ENCODE measurements at regions not wholly inside any gene's neighbourhood (a gene's known extent, or its start where the extent isn't known, plus 50 kb on each side); places are given as distances from the start of the nearest gene placed in this dataset.
A peak's percentile ranks its signal among the peaks of the same experiment; 100 is the strongest.

DNA sequence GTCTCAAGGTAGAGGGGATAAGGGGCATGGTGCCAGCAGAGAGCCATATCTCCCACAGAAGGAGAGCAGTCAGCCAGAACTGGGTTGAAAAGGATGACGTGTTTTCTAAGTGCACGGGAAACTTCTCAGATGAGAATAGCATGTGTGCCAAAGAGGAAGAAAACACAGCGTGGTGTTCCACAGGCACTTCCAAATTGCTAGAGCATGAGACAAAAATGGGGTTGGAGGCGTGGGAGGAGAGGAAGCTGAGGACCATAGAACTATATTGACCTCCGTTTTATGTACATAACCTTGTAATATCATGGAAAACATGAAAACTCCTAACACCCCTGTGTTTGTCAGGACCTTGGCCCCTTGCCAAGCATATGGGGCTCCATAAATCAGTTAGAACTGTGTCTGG, 682.7 kb upstream of the RAB6C start:
- Histone ChIP-seq H3K36me3 (replicated peaks in 1 of 2; ENCODE audit: control insufficient read depth in 1 of 2, insufficient read depth in 2 of 2, low read length in 1 of 2) (no peaks in the 10 kb centered on the region), H2AFZ (ENCODE audit: low read depth) (no peak overlapping the region), H3F3A (replicated peaks; ENCODE audit: insufficient read depth) (no peaks in the 10 kb centered on the region), H3K79me2 (ENCODE audit: insufficient read depth) (no peaks in the 10 kb centered on the region), H4K20me1 (ENCODE audit: insufficient read depth) (no peaks in the 10 kb centered on the region), H3K9ac (no peak overlapping the region), H3K9me2 (no peaks in the 10 kb centered on the region), H3K4me2 (no peak overlapping the region), H3K9me3 (no peaks in the 10 kb centered on the region), H3K4me1 (ENCODE audit: control insufficient read depth in 1 of 2, insufficient read depth in 2 of 2, low read depth in 1 of 2, low read length in 1 of 2) (peaks cover 0 to 7% of the 10 kb centered on the region in 2 experiments; a peak in 1 of 4 replicates), H3K27me3 (ENCODE audit: insufficient read depth) (no peaks in the 10 kb centered on the region), H3K4me3 (ENCODE audit: low read depth in 2 of 2, low read length in 1 of 2) (no peak overlapping the region), H3K27ac (ENCODE audit: low read depth in 2 of 2, low read length in 1 of 2) (no peak overlapping the region)
- POLR2A ChIA-PET: interaction anchor here (0.6 kb wide), 1 partner anchor 100 kb away, joined by 3 read pairs; no protein-coding TSS in a partner anchor
- CTCF ChIA-PET: interaction anchor here (0.9 to 1.7 kb wide), 5 partner anchors 8 to 99 kb away, joined by 3 to 5 read pairs (median 3); no protein-coding TSS in a partner anchor
- TF ChIP-seq EP300 (IDR thresholded peaks at IDR 0.05; ENCODE audit: borderline replicate concordance in 1 of 2, low read depth in 1 of 2, low read length in 1 of 2) (no peak), TAF1 (IDR thresholded peaks at IDR 0.05; ENCODE audit: borderline replicate concordance, low read depth, low read length) (no peak), GATA2 (CRISPR knock-in tag; IDR thresholded peaks at IDR 0.05) (no peak), RFX5 (IDR thresholded peaks at IDR 0.05; ENCODE audit: low read length) (no peak)
- TF ChIP-seq, protein P1, sequence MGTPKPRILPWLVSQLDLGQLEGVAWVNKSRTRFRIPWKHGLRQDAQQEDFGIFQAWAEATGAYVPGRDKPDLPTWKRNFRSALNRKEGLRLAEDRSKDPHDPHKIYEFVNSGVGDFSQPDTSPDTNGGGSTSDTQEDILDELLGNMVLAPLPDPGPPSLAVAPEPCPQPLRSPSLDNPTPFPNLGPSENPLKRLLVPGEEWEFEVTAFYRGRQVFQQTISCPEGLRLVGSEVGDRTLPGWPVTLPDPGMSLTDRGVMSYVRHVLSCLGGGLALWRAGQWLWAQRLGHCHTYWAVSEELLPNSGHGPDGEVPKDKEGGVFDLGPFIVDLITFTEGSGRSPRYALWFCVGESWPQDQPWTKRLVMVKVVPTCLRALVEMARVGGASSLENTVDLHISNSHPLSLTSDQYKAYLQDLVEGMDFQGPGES (IDR thresholded peaks at IDR 0.05; ENCODE audit: low read depth, low read length): no peak
- TF ChIP-seq, protein P2, sequence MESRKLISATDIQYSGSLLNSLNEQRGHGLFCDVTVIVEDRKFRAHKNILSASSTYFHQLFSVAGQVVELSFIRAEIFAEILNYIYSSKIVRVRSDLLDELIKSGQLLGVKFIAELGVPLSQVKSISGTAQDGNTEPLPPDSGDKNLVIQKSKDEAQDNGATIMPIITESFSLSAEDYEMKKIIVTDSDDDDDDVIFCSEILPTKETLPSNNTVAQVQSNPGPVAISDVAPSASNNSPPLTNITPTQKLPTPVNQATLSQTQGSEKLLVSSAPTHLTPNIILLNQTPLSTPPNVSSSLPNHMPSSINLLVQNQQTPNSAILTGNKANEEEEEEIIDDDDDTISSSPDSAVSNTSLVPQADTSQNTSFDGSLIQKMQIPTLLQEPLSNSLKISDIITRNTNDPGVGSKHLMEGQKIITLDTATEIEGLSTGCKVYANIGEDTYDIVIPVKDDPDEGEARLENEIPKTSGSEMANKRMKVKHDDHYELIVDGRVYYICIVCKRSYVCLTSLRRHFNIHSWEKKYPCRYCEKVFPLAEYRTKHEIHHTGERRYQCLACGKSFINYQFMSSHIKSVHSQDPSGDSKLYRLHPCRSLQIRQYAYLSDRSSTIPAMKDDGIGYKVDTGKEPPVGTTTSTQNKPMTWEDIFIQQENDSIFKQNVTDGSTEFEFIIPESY (IDR thresholded peaks at IDR 0.05; ENCODE audit: borderline replicate concordance, low read depth): no peak
- no peak for DNase-seq
- WGBS (ENCODE audit: low lambda C conversion rate): 15% methylated on average over 5 of the region's 5 CpGs

DNA sequence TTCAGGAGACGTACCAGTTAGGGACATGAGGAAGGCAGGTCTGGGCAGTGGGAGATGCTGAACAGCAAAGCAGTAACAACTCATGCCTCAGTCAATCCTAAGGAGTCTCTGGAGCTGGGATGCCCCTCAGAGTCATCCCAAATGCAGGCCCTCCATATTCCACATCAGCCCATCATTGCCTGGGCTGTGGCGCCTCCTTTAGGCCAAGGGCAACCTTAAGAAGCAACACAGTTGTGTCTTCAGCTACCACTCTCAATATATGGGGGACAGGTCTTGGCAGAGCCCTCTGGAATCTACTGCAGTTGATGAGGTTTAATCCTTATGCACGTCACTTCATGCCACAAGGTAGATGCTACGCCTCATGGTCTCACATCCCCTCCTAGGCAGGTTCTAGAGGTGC, 682.0 kb upstream of the RAB6C start:
- no peaks in the 10 kb centered on the region for H3K36me3 ChIP-seq (replicated peaks in 1 of 2; ENCODE audit: control insufficient read depth in 1 of 2, insufficient read depth in 2 of 2, low read length in 1 of 2)
- H3K9me3 ChIP-seq: no peaks in the 10 kb centered on the region
- ChIA-PET CTCF (interaction anchor here (0.9 to 1.7 kb wide), 5 partner anchors 9 to 100 kb away, joined by 3 to 5 read pairs (median 3); no protein-coding TSS in a partner anchor), POLR2A (no interaction called here)
- DNase-seq: no peak
- no peaks in the 10 kb centered on the region for H3K9me2 ChIP-seq
- no peak for TF ChIP-seq GABPA (IDR thresholded peaks at IDR 0.05; ENCODE audit: low read depth)
- peak; percentile 19; the same call in 1 of the 2 replicates for TF ChIP-seq RAD21 (IDR thresholded peaks at IDR 0.05; ENCODE audit: low read length)
- no peak for TF ChIP-seq CHD2 (IDR thresholded peaks at IDR 0.05; ENCODE audit: low read length, partially characterized antibody)
- no peak for TF ChIP-seq NRF1 (IDR thresholded peaks at IDR 0.05; ENCODE audit: low read depth, low read length)
- H3K27ac ChIP-seq (ENCODE audit: low read depth in 2 of 2, low read length in 1 of 2): no peak overlapping the region
- 14% methylated on average over 4 of the region's 4 CpGs for WGBS (ENCODE audit: low lambda C conversion rate)
- H3F3A ChIP-seq (replicated peaks; ENCODE audit: insufficient read depth): no peaks in the 10 kb centered on the region
- H3K27me3 ChIP-seq (ENCODE audit: insufficient read depth): no peaks in the 10 kb centered on the region
- H3K9ac ChIP-seq: no peak overlapping the region
- no peaks in the 10 kb centered on the region for H3K79me2 ChIP-seq (ENCODE audit: insufficient read depth)
- H3K4me1 ChIP-seq (ENCODE audit: control insufficient read depth in 1 of 2, insufficient read depth in 2 of 2, low read depth in 1 of 2, low read length in 1 of 2): peaks cover 0 to 7% of the 10 kb centered on the region in 2 experiments; a peak in 1 of 4 replicates
- H4K20me1 ChIP-seq (ENCODE audit: insufficient read depth): no peaks in the 10 kb centered on the region
- H3K4me2 ChIP-seq: no peak overlapping the region
- no peak overlapping the region for H3K4me3 ChIP-seq (ENCODE audit: low read depth in 2 of 2, low read length in 1 of 2)
- H2AFZ ChIP-seq (ENCODE audit: low read depth): no peak overlapping the region

All from SK-N-SH (cell line).